Activated CD8-positive, alpha-beta T cell treated with anti-CD3 and anti-CD28 coated beads for 36 hours (primary cell): ENCODE measurements at regions not wholly inside any gene's neighbourhood (a gene's known extent, or its start where the extent isn't known, plus 50 kb on each side); places are given as distances from the start of the nearest gene placed in this dataset.

Experiments used
- ATAC-seq: fragments of 200-7000 bp; cut with Tn5 transposase; one replicate; pipeline ENCODE4 v1.10.0; 2021; ENCODE audit warnings: mild to moderate bottlenecking, moderate library complexity
- CTCF ChIA-PET: fragments of 350-600 bp; sonication (Branson Sonifier 250); formaldehyde crosslinking; loops from one replicate; lab custom pipeline; 2021; ENCODE audit warnings: antibody characterized with exemption; lab: Charles Lee
- POLR2A ChIA-PET: fragments of 350-600 bp; sonication (Branson Sonifier 250); formaldehyde crosslinking; loops from one replicate; lab custom pipeline; 2021; ENCODE audit warnings: antibody characterized with exemption; lab: Charles Lee
- DNase-seq: peaks from one replicate; pipeline ENCODE4 v3.0.0-alpha.2; 2020
- H3K27ac Mint-ChIP-seq: one replicate; pipeline ENCODE4 v1.8.0; 2021; ENCODE audit warnings: mild to moderate bottlenecking, mixed read lengths
- H3K27me3 Mint-ChIP-seq: one replicate; pipeline ENCODE4 v1.8.0; 2021; ENCODE audit warnings: mixed read lengths
- H3K36me3 Mint-ChIP-seq: one replicate; pipeline ENCODE4 v1.8.0; 2021; ENCODE audit warnings: low read depth, mixed read lengths
- H3K4me1 Mint-ChIP-seq: one replicate; pipeline ENCODE4 v1.8.0; 2021; ENCODE audit warnings: low read depth, mixed read lengths
- H3K4me3 Mint-ChIP-seq: one replicate; pipeline ENCODE4 v1.8.0; 2021; ENCODE audit warnings: mild to moderate bottlenecking, moderate library complexity, mixed read lengths
- H3K9me3 Mint-ChIP-seq: one replicate; pipeline ENCODE4 v1.8.0; 2021; ENCODE audit warnings: mixed read lengths
- CTCF ChIP-seq: fragments of 200-600 bp; IDR thresholded peaks from one replicate; pipeline ENCODE4 v1.8.0; 2022; ENCODE audit warnings: antibody characterized with exemption, mild to moderate bottlenecking
- intact Hi-C: fragments of 100-400 bp; cut with micrococcal nuclease; formaldehyde crosslinking; loops from one replicate; pipeline ENCODE4 v1.10.0; 2022

- ChIA-PET CTCF (interaction anchor here (1.0 kb wide), 2 partner anchors 22 to 122 kb away, joined by 4 to 5 read pairs; no protein-coding TSS in a partner anchor), POLR2A (no interaction called here)
- DNase-seq = no peak
- H3K4me3 Mint-ChIP-seq = no peak overlapping the region
- intact Hi-C loops = no loop called here
- ATAC-seq = no peak
- H3K36me3 Mint-ChIP-seq = no peaks in the 10 kb centered on the region
- H3K27ac Mint-ChIP-seq = no peak overlapping the region
- no peak for TF ChIP-seq CTCF
- H3K4me1 Mint-ChIP-seq = peaks cover 55% of the 10 kb centered on the region
- H3K27me3 Mint-ChIP-seq = peaks cover 2% of the 10 kb centered on the region
- H3K9me3 Mint-ChIP-seq = no peaks in the 10 kb centered on the region
Measured at GRCh38 chr12:45665941-45666340, 63.6 kb upstream of the ARID2 start.

GRCh38 chr12:45666396-45666795 is 63.1 kb upstream of the ARID2 start:
- POLR2A ChIA-PET = no interaction called here
- Mint-ChIP-seq H3K36me3 (no peaks in the 10 kb centered on the region), H3K4me1 (peaks cover 58% of the 10 kb centered on the region), H3K27me3 (peaks cover 2% of the 10 kb centered on the region), H3K4me3 (no peak overlapping the region), H3K9me3 (no peaks in the 10 kb centered on the region), H3K27ac (no peak overlapping the region)
- DNase-seq = peak; percentile 33
- intact Hi-C loops = no loop called here
- CTCF ChIA-PET = interaction anchor here (1.4 kb wide), 1 partner anchor 122 kb away, joined by 5 read pairs; no protein-coding TSS in a partner anchor
- no peak for TF ChIP-seq CTCF
- peak; percentile 11 for ATAC-seq

GRCh38 chr12:45666816-45667215 is 62.7 kb upstream of the ARID2 start:
- CTCF ChIA-PET = interaction anchor here (0.9 to 4.0 kb wide), 3 partner anchors 9 to 123 kb away, joined by 3 to 35 read pairs (median 5); no protein-coding TSS in a partner anchor

GRCh38 chr12:45667761-45668160 is 61.7 kb upstream of the ARID2 start:
- POLR2A ChIA-PET = interaction anchor here (2.5 kb wide), 1 partner anchor 61 kb away, joined by 16 read pairs; the partner anchor contains the start of gene ARID2
- intact Hi-C loops = no loop called here
- Mint-ChIP-seq H3K36me3 (no peaks in the 10 kb centered on the region), H3K4me3 (no peak overlapping the region), H3K27ac (no peak overlapping the region), H3K4me1 (peaks cover 58% of the 10 kb centered on the region), H3K9me3 (no peaks in the 10 kb centered on the region), H3K27me3 (peaks cover 2% of the 10 kb centered on the region)
- ATAC-seq (no peak), DNase-seq (no peak)
- no peak for TF ChIP-seq CTCF
- CTCF ChIA-PET = interaction anchor here (0.9 to 4.0 kb wide), 4 partner anchors 8 to 124 kb away, joined by 3 to 35 read pairs (median 10); no protein-coding TSS in a partner anchor

More at GRCh38 chr12:45666816-45667215, 62.7 kb upstream of the ARID2 start:
- ATAC-seq = no peak
- Mint-ChIP-seq H3K27me3 (peaks cover 2% of the 10 kb centered on the region), H3K4me1 (peaks cover 58% of the 10 kb centered on the region), H3K4me3 (no peak overlapping the region), H3K27ac (no peak overlapping the region), H3K9me3 (no peaks in the 10 kb centered on the region), H3K36me3 (no peaks in the 10 kb centered on the region)
- POLR2A ChIA-PET = no interaction called here
- no peak for TF ChIP-seq CTCF
- intact Hi-C loops = no loop called here
- DNase-seq = no peak

- Mint-ChIP-seq H3K36me3 (no peaks in the 10 kb centered on the region), H3K27me3 (peaks cover 2% of the 10 kb centered on the region), H3K4me3 (peak overlapping the region; percentile 31), H3K27ac (peak overlapping the region; percentile 84), H3K9me3 (no peaks in the 10 kb centered on the region), H3K4me1 (peaks cover 53% of the 10 kb centered on the region)
- intact Hi-C loops = loop anchor here (1.0 kb wide), 1 partner anchor 59 kb away; no protein-coding TSS in a partner anchor
- ATAC-seq (peak; percentile 18), DNase-seq (no peak)
- no peak for TF ChIP-seq CTCF
- ChIA-PET CTCF (interaction anchor here (1.1 to 4.0 kb wide), 4 partner anchors 30 to 125 kb away, joined by 3 to 35 read pairs (median 10); no protein-coding TSS in a partner anchor), POLR2A (interaction anchor here (2.5 to 2.6 kb wide), 2 partner anchors 58 to 60 kb away, joined by 16 to 20 read pairs; partner anchors contain the start of gene ARID2)
Measured at GRCh38 chr12:45668641-45669040, 60.9 kb upstream of the ARID2 start.
